HepG2 (cell line): ENCODE measurements at regions not wholly inside any gene's neighbourhood (a gene's known extent, or its start where the extent isn't known, plus 50 kb on each side); places are given as distances from the start of the nearest gene placed in this dataset.

ENCODE experiments used
- FOXA3 ChIP-seq: IDR thresholded peaks from 2 replicates; pipeline ENCODE4 v1.6.1; 2016; ENCODE audit warnings: missing genetic modification reagents, missing compliant biosample characterization
- HHEX ChIP-seq: IDR thresholded peaks from 2 replicates; pipeline ENCODE4 v1.6.1; 2016; ENCODE audit warnings: control low read depth
- HNF4G ChIP-seq, 2 experiments: sonication (generic) in 1 of 2; formaldehyde crosslinking in 1 of 2; IDR thresholded peaks; 2 replicates each; pipeline versions ENCODE4 v1.4.0 to v1.6.1; 2011 to 2020; ENCODE audit warnings: borderline replicate concordance in 2 of 2, low read depth in 2 of 2, mild to moderate bottlenecking in 2 of 2, low read length in 1 of 2, missing genetic modification reagents in 1 of 2, moderate library complexity in 1 of 2
- ISL2 ChIP-seq: sonication (generic); formaldehyde crosslinking; IDR thresholded peaks from 2 replicates; pipeline ENCODE4 v1.5.0; 2020; ENCODE audit warnings: missing genetic modification reagents
- LCORL ChIP-seq, 2 experiments: fragments of 450-650 bp in 1 of 2; sonication (generic) in 1 of 2; formaldehyde crosslinking in 1 of 2; IDR thresholded peaks; 2 replicates each; pipeline versions ENCODE4 v1.5.0 to v1.6.1; 2017 to 2020; ENCODE audit warnings: antibody characterized with exemption in 1 of 2, missing genetic modification reagents in 1 of 2
- PITX1 ChIP-seq: sonication (generic); formaldehyde crosslinking; IDR thresholded peaks from 2 replicates; pipeline ENCODE4 v1.5.1; 2020; ENCODE audit warnings: mild to moderate bottlenecking, missing genetic modification reagents
- SALL1 ChIP-seq: sonication (generic); formaldehyde crosslinking; IDR thresholded peaks from 2 replicates; pipeline ENCODE4 v1.8.0; 2022; ENCODE audit warnings: mild to moderate bottlenecking, missing genetic modification reagents
- TCF7 ChIP-seq: sonication (generic); IDR thresholded peaks from 2 replicates; pipeline ENCODE4 v1.6.1; 2016; ENCODE audit warnings: antibody characterized with exemption, low read depth
- TGIF2 ChIP-seq: IDR thresholded peaks from 2 replicates; pipeline ENCODE4 v1.6.1; 2016; ENCODE audit warnings: control low read depth, missing compliant biosample characterization
- ZNF335 ChIP-seq: sonication (generic); formaldehyde crosslinking; IDR thresholded peaks from 2 replicates; pipeline ENCODE4 v1.4.0; 2020; ENCODE audit warnings: missing genetic modification reagents
- TF ChIP-seq, protein P1 (sequence below): sonication (generic); formaldehyde crosslinking; IDR thresholded peaks from 2 replicates; pipeline ENCODE4 v1.4.0; 2020; ENCODE audit warnings: mild to moderate bottlenecking, missing genetic modification reagents, borderline replicate concordance
- TF ChIP-seq, protein P2 (sequence below): IDR thresholded peaks from 2 replicates; pipeline ENCODE4 v1.6.1; 2012; ENCODE audit warnings: inconsistent platforms
- TF ChIP-seq, protein P3 (sequence below): sonication (generic); formaldehyde crosslinking; IDR thresholded peaks from 2 replicates; pipeline ENCODE4 v1.9.0; 2021; ENCODE audit warnings: missing genetic modification reagents, borderline replicate concordance
- TF ChIP-seq, protein P4 (sequence below): IDR thresholded peaks from 2 replicates; pipeline ENCODE4 v1.4.0; 2020; ENCODE audit warnings: mild to moderate bottlenecking, missing genetic modification reagents

DNA sequence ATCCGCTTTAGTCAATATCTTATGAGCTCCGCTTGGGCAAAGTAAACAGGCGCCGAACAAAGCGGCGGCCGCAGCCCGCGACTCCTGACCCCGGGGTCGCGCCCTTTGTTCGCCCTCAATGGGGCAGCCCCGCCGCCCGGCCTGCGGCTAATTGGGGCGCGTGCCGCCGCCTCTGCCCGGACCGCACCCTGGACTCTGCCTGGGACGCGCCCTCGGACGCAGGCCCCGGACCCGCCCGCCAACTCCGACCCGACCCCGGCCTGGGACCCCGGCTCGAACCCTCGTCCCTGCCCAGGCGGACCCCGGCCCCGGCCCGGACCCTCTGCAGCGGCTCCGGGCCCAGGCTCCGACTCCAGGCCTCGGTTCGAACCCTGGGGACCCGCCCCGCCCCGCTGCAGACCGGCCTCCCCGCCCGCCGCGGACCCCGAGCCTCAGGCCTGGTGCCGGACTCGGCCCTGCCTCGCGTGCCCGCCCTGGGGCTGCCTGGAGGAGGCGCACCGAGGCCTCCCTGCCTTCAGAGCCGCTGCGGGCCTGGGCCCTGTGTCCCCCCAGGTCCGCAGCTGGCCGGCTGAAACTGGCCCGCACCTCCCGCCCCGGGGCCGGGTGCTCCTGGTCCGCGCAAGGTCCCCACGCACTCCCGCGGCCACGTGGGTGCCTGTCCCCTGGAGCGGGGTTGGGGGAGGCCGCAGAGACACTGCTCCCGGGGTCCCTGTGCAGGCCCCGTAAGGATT, 84.7 kb upstream of the WNT7B start (continued):
- TF ChIP-seq, protein P1, sequence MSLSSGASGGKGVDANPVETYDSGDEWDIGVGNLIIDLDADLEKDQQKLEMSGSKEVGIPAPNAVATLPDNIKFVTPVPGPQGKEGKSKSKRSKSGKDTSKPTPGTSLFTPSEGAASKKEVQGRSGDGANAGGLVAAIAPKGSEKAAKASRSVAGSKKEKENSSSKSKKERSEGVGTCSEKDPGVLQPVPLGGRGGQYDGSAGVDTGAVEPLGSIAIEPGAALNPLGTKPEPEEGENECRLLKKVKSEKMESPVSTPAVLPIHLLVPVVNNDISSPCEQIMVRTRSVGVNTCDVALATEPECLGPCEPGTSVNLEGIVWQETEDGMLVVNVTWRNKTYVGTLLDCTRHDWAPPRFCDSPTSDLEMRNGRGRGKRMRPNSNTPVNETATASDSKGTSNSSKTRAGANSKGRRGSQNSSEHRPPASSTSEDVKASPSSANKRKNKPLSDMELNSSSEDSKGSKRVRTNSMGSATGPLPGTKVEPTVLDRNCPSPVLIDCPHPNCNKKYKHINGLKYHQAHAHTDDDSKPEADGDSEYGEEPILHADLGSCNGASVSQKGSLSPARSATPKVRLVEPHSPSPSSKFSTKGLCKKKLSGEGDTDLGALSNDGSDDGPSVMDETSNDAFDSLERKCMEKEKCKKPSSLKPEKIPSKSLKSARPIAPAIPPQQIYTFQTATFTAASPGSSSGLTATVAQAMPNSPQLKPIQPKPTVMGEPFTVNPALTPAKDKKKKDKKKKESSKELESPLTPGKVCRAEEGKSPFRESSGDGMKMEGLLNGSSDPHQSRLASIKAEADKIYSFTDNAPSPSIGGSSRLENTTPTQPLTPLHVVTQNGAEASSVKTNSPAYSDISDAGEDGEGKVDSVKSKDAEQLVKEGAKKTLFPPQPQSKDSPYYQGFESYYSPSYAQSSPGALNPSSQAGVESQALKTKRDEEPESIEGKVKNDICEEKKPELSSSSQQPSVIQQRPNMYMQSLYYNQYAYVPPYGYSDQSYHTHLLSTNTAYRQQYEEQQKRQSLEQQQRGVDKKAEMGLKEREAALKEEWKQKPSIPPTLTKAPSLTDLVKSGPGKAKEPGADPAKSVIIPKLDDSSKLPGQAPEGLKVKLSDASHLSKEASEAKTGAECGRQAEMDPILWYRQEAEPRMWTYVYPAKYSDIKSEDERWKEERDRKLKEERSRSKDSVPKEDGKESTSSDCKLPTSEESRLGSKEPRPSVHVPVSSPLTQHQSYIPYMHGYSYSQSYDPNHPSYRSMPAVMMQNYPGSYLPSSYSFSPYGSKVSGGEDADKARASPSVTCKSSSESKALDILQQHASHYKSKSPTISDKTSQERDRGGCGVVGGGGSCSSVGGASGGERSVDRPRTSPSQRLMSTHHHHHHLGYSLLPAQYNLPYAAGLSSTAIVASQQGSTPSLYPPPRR (CRISPR knock-in tag), result peak; percentile 84
- peak; percentile 92 for TF ChIP-seq PITX1 (CRISPR knock-in tag)
- no peak for TF ChIP-seq ZNF335 (CRISPR knock-in tag)
- no peak for TF ChIP-seq TGIF2 (CRISPR knock-in tag)
- TF ChIP-seq SALL1, result 0 out of 2 replicates have a peak, but pooled peaks have one; percentile 27
- peak; percentile 56 for TF ChIP-seq FOXA3 (CRISPR knock-in tag)
- TF ChIP-seq, protein P2, sequence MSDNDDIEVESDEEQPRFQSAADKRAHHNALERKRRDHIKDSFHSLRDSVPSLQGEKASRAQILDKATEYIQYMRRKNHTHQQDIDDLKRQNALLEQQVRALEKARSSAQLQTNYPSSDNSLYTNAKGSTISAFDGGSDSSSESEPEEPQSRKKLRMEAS, result 0 out of 2 replicates have a peak, but pooled peaks have one; percentile 13
- peak; percentile 78 for TF ChIP-seq HNF4G (IDR thresholded peaks at IDR 0.05; ENCODE audit: borderline replicate concordance, low read depth, low read length)
- 0 out of 2 replicates have a peak, but pooled peaks have one; percentile 26 for TF ChIP-seq HNF4G (CRISPR knock-in tag; IDR thresholded peaks at IDR 0.05; ENCODE audit: borderline replicate concordance, low read depth)
- TF ChIP-seq, protein P3, sequence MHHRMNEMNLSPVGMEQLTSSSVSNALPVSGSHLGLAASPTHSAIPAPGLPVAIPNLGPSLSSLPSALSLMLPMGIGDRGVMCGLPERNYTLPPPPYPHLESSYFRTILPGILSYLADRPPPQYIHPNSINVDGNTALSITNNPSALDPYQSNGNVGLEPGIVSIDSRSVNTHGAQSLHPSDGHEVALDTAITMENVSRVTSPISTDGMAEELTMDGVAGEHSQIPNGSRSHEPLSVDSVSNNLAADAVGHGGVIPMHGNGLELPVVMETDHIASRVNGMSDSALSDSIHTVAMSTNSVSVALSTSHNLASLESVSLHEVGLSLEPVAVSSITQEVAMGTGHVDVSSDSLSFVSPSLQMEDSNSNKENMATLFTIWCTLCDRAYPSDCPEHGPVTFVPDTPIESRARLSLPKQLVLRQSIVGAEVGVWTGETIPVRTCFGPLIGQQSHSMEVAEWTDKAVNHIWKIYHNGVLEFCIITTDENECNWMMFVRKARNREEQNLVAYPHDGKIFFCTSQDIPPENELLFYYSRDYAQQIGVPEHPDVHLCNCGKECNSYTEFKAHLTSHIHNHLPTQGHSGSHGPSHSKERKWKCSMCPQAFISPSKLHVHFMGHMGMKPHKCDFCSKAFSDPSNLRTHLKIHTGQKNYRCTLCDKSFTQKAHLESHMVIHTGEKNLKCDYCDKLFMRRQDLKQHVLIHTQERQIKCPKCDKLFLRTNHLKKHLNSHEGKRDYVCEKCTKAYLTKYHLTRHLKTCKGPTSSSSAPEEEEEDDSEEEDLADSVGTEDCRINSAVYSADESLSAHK (CRISPR knock-in tag), result no peak
- peak; percentile 53; the same call in 1 of the 2 replicates for TF ChIP-seq TCF7
- TF ChIP-seq, protein P4, sequence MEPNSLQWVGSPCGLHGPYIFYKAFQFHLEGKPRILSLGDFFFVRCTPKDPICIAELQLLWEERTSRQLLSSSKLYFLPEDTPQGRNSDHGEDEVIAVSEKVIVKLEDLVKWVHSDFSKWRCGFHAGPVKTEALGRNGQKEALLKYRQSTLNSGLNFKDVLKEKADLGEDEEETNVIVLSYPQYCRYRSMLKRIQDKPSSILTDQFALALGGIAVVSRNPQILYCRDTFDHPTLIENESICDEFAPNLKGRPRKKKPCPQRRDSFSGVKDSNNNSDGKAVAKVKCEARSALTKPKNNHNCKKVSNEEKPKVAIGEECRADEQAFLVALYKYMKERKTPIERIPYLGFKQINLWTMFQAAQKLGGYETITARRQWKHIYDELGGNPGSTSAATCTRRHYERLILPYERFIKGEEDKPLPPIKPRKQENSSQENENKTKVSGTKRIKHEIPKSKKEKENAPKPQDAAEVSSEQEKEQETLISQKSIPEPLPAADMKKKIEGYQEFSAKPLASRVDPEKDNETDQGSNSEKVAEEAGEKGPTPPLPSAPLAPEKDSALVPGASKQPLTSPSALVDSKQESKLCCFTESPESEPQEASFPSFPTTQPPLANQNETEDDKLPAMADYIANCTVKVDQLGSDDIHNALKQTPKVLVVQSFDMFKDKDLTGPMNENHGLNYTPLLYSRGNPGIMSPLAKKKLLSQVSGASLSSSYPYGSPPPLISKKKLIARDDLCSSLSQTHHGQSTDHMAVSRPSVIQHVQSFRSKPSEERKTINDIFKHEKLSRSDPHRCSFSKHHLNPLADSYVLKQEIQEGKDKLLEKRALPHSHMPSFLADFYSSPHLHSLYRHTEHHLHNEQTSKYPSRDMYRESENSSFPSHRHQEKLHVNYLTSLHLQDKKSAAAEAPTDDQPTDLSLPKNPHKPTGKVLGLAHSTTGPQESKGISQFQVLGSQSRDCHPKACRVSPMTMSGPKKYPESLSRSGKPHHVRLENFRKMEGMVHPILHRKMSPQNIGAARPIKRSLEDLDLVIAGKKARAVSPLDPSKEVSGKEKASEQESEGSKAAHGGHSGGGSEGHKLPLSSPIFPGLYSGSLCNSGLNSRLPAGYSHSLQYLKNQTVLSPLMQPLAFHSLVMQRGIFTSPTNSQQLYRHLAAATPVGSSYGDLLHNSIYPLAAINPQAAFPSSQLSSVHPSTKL, result peak; percentile 32; the same call in 1 of the 2 replicates
- TF ChIP-seq HHEX, result peak; percentile 20; the same call in 1 of the 2 replicates
- peak; percentile 26; the same call in 1 of the 2 replicates for TF ChIP-seq ISL2 (CRISPR knock-in tag)
- no peak for TF ChIP-seq LCORL (IDR thresholded peaks at IDR 0.05)
- peak; percentile 37; the same call in 1 of the 2 replicates for TF ChIP-seq LCORL (CRISPR knock-in tag; IDR thresholded peaks at IDR 0.05)
